Superior temporal gyrus (tissue), 1 donor: ENCODE measurements at regions not wholly inside any gene's neighbourhood (a gene's known extent, or its start where the extent isn't known, plus 50 kb on each side); places are given as distances from the start of the nearest gene placed in this dataset.
"Not testable (repeated sequence)": the region's sequence is repeated elsewhere in the genome, so short reads cannot be mapped to it uniquely, and the experiment has no call there.

Experiments
- DNase-seq: peaks from one replicate; pipeline ENCODE4 v3.0.0-alpha.2; 2016; ENCODE audit errors: extremely low spot score

DNA sequence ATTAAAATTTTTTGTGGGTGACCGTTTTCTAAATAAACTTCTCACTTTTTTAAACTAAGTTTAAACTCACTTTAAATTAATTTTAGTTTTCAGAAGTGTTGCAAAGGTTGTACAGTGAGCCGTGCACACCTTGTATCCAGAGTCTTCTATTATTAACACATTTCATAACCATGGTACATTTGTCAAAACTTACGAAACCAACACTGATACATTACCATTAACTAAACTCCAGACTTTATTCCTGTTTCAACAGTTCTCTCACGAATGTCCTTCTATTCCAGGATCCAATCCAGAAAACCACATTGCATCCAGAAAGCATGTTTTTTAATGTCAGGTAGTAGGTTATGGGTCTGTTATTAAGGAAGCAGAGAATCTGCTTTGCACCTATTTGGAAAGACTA is 319.9 kb downstream of the CBLN4 start:
- no peak for DNase-seq

DNA sequence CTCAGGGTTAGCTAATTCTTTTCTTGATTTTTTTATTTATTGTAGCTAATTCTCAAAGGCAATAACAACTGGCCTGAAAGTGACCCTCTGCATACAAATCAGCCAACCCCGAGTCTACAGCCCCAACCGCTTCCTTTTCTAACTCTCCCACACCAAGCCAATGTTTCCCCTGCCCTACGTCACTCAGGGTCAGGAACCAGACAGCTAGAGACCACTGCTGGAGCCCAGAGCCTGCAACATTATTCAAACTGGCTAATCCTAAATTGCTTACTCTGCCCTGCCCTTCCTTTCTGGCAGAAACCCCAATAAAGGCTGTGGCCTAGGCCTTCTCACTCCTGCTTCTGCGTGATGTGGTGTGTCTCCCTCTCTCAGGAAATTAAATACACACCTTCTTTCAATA is 320.7 kb downstream of the CBLN4 start:
- DNase-seq, result no peak

DNA sequence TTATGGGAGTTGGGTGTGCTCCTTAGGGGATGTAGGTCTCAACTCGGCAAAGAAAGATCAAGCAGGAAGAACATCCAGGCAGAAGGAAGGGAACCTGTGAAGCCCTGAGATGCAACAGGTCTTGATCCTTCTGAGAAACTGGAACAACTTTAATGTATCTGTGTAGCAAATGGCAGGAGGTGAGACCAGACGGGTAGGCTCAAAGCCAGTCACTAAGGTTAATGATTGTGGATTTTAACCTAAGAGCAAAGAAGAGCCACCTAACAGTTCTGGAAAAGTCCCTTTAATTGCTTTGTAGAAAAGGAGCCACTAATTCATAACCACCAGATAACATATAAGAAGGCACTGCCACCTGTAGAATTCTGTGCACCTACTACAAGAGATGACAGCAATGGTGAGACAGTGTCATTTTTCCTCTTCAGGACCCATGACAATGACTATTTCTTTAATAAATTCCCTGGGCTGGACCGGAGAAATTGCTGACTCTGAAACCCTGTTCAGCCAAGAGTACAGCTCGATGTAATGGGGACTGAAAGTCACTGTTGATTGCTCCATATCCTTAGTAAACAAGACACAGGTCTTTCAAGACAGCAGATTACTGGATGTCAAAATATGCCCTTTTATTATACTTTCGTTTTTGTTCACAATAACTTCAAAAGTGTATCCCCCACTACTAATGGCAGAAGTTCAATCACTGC is 326.2 kb downstream of the CBLN4 start:
- DNase-seq, result no peak

DNA sequence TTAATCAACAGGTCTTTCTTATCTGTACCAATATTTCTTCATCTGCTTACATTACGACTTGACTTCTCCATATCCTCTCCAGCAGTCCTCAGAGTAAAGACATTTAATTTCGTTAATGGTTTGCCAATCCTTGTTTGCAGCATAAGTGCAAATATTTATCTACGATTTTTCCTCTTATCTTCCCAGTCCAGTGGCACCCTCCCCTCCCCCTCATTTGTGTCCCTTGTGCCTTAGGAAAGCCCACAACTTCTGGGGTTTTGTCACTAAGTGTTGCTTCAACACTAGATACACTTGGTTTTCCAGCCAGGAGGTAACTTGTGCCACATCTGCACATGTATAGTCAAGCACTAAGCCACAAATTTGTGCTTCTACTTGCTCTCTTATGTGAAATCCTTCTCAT is 327.2 kb downstream of the CBLN4 start:
- no peak for DNase-seq

DNA sequence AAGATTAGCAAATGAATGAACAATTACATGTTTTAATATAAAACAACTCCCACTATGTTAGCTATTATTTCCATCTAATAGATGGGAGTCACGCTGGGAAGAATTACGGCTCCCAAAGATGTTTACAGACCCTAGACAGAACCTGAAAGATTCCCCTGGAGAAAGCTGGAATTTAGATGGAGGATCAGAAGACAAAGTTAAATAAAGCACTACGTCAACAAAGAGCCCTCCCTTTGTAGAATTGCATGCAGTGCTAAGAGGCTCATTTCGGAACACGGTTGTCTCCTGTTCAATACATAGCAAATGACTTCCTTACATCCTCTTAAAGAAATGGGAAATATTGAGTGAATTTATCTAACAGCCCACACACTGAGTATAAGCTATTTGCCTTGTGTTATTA is 328.3 kb downstream of the CBLN4 start:
- DNase-seq, result no peak

DNA sequence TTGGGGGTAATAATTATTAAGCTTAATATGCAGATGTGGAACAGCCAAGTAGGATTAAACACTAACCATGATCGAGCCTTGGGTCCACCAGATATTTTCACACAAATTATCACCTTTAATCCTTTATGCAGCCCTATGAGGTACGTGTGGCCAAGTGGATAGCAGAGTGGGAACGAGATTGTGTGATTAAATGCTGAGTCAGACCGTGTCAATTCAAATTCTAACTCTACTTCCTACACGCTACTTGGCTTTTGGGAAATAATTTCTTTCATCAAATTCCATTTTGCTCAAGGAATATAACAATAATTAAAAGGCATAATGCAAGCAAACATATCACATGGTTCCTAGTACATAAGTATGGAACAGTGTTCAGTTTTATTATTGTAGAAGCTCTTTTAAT is 329.2 kb downstream of the CBLN4 start:
- no peak for DNase-seq

DNA sequence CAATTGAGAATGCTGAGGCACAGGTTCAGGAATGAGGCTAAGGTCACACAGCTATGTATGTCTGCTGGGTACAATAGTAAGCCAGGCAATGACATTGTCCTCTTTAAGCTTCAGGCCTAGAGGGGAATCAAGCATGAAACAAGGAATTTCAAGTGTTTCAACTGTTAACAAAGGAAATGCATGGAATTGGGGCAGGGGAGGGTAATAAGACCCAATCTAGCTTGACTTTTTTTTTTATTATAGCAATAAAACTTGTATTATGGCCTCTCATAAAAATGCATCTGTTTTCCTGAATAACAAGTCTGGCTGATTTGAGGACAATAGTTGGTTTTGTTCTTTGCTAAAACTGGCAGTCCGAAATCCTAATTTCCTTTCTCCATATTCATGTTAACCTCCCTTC is 336.7 kb downstream of the CBLN4 start:
- DNase-seq, result peak; percentile 17

DNA sequence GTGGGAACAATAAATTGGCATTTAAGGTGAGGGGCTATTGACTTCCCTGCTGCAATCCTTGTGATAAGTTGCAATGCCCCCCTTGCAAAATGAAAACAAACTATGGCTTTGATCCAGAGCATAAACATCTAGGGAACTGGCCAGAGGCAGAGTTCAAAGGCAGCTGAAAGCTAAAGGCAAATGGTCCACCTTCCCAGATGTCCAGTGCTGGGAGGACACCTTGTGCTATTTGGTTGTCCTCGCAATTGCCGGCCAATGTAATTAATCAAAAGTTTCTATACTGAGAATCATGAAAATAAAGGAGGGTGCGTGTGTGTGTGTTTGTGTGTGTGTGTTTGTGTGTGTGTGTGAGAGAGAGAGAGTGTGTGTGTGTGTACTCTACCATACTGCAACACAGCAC is 337.4 kb downstream of the CBLN4 start:
- no peak for DNase-seq

DNA sequence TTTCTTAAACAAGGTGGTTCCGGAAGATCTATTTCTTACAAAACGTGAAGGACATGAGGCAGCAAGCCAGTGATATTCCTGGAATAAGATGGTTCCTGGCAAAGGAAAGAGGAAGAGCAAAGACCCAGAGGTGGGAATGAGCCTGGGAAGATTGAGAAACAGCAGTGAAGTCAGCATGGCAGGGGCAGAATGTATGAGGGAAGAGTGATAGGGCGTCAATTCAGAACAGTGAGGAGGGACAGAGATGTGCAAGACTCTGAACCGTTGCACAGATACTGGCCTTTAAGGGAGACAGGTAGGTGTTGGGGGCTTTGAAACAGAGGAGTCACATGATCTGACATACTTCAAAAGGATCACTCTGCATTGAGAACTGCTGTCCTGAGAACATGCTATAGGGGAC is 338.3 kb downstream of the CBLN4 start:
- no peak for DNase-seq

DNA sequence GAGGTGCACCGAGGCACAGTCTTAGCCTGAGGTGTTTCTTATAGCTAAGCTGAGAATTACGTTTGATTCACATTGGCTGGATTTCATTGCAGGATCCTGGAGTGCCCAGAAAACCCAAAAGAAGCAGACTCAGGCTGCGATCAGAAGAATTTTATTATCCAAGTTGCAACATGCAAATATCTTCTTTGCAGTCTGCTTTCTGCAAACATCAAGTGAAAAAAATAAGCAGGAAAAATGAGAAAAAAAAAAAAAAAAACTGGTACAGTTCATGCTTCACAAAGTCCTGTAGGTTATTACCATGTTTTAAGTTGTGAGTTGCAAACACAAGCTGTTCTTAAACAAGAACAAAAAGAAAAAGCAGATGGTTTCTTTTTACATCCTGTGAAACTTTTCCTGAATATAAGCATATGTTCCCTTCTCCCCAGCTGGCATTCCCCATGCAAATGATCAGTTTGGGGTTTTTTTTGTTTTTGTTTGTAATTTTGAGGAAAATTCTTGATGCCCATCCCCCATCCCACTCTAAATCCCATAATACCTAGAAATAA is 349.0 kb downstream of the CBLN4 start:
- peak; percentile 55 for DNase-seq

DNA sequence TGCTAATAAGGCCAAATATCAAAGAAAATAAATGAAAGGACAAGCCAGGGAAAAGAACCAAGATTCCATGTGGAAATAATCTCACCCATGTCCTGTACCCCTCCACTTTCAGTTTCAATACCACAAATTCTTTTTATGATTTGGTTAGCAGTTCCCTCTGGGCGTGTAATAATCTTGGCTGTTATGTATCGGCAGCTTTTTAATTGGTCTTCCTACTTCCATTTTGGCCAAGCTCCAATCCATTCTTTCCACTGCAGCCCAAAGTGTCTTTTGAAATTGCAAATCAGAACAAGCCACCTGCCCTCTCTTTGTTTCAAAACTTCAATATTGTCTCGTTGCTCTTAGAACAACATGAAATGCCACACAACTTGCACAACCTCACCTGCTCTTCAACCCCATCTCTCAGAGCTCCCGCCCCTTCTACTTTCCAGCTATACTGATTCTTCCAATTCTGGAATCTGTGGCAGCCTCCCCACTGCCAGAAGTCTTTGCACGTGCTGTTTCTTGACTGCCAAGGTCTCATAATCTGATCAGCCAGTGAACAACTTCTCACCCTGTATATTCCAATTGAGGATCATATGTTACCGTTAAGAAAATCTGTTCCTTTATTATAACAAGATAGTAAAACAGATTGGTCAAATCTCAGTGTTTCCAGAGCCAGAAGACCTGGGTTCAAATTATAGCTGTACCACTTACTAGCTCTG is 354.5 kb downstream of the CBLN4 start:
- no peak for DNase-seq

DNA sequence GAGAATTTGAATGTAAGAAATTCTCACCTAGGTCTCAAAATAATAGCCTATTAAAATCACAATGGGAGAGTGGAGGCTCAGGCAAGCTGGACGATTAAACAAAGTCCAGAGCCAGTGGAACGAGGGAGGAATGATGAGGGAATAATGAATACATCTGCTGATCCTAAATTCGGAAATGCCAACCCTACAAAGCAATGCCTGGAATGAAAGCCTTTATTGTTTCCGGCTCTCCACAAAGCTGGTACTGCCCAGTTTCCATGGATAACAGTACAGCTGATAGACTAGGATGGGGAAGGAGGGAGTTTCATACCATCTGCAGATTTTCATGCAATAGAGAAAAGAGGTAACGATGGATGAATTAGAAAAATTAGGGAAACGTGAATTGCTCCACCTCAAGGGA is 356.1 kb downstream of the CBLN4 start:
- DNase-seq, result peak; percentile 56

DNA sequence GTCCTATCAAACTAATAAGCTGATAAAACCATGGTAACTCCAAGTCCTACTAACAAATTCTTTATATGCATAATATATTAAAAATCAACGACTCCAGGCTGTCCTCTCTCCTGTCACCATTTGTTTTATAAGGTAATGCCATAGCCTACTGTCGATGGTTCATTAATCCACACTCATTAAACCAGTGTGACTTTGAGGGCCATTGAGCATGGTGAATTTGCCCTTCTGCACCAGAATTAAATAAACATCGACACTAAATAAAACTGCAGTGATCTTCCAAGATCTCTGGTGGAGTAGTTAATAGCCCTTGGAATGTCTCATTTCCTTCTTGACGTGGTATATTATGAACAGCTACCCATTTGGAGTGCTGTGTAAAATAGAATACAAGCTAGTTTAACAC is 358.5 kb downstream of the CBLN4 start:
- DNase-seq, result no peak

DNA sequence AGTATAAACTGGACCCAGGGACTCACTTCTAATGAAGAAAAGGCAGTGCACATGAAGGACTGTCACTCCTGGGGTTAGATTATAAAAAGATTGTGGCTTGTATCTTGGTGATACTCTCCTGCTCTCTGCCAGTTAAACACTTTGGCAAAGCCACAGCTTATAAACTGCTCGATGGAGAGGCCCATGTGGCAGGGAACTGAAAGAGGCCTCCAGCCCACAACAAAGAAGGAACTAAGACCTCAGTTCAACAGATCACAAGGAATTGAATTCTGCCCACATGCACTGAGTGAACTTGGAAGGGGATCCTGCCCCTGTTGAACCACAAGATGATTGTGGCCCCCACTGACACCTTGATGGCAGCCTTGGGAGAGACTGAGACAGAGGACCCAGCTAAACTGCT is 363.8 kb downstream of the CBLN4 start:
- DNase-seq, result no peak

DNA sequence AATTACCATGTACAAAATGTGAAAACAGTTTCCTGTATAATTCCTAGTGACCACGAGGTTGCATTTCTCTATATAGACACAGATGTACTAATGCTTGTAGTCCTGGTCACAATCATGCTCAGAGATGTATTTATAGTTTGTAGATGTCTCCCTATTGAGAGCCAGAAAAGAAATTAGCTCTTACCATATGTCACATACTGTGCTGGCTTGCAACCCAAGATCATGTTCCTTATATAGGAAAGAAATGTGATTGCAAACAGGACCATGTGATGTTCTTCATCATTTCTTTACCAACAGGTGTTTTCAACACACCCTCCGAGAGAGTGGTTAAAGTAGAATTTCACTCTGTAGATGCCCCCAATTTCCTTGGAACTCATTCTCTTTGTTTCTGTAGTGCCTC is 369.4 kb downstream of the CBLN4 start:
- DNase-seq, result peak; percentile 56

DNA sequence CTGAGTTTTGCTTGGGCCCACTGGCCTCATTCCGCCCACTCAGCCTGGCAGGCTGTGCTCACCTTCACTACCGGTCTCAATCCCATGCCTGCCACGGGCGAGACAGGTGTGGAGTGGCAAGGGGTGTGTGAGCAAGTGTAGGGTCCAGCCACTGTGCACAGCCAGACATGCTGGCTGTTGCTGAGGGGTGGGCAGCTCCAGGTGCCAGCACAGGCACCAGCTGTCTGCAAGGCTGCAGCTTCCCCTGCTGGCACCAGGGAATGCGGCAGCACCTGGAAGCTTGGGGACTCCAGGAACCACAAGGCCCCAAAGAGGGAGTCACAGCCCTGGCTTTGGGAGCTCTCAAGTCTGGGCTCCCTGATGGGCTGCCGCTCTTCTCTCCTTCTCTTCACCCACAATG is 372.7 kb downstream of the CBLN4 start:
- no peak for DNase-seq

DNA sequence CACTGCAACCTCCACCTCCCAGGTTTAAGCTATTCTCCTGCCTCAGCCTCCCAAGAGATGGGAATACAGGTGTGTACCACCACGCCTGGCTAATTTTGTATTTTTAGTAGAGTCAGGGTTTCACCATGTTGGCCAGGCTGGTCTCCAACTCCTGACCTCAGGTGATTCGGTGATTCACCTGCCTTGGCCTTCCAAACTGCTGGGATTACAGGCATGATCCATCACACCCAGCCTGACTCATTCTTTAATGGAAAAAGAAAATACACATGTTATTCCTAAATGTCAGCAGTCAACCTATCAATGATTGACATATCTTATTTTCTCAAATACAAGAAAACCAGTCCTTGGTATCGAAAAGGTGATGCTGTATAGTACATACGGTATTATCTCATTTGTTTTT is 376.2 kb downstream of the CBLN4 start:
- DNase-seq, result not testable (repeated sequence)

DNA sequence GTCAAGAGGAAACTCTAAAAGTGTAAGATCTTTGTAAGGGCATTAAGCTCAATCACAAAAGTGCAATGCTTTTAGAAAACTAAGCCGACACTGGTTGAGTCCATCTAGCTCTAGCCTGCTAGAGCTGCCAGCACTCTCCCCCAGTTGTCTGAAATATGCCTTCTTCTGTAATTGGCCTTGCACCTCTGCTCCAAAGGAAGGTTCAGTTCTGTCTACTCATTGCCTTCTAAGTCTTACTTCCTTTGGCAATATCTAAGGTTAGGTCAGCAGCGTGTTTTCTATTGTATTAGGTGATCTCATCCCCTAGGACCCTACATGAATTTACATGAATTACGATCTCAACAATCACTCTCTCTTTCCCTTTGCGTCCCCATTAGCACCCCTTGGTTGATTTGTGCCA is 378.6 kb downstream of the CBLN4 start:
- no peak for DNase-seq

DNA sequence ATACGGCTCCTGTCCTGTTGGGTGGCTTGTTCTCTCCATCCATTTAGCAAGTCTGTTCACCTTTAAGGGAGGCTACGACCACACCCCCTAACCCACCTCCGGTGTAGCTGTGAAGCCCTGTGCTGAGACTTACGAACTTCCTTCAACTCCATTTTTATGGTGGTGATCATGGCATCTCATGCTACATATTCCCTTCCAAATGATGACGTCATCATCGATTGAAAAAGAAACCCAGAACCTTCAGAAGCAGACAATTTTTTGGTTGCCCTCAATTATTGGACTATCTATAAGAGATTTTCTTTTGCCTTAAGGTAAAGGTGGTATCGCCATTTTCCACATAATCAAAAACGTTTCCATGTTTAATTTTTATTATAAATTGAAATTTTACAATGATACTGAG is 389.0 kb downstream of the CBLN4 start:
- no peak for DNase-seq

DNA sequence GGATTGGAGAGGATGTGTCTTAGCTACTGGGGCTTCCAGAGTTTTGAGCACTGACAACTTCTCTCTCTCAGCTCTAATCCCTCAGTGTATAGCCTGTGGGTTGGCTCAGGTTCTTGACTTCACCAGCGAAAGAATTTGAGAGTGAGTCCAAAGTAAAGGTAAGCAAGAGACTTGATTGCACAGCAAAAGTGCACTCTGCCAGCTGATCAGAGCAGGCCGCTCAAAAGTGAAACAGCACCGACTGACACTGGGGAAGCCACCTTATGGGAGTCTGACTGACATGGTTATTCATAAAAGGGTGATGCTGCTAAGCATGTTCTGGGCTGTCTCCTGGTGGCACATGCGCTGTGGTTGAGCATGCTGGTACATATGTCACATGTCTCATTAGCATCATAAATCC is 389.5 kb downstream of the CBLN4 start:
- no peak for DNase-seq

DNA sequence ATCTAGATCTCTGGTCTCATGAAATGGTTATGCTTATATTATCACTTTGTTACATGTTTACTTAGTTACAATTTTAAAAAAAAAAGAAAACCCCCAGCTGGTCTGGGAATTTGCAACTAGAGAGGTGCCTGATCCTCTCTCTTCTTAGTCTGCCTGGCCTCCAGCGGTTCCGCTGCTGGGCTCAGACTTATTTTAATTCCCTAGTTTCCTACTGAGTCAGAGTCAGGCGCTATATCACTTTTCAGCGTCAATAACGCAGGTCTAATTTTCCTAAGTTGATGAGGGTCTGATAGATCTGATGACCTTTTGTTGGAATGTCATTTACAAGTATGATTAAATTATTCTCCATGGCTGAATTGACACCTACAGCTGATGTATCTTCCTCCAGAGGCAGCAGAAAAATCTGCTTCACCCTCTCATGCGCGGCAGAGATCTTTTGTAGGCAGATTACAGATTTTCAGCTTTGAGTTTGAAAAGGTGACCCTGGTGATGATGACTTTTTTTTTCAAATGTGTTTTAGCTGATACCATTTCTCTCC is 391.0 kb downstream of the CBLN4 start:
- DNase-seq, result no peak

DNA sequence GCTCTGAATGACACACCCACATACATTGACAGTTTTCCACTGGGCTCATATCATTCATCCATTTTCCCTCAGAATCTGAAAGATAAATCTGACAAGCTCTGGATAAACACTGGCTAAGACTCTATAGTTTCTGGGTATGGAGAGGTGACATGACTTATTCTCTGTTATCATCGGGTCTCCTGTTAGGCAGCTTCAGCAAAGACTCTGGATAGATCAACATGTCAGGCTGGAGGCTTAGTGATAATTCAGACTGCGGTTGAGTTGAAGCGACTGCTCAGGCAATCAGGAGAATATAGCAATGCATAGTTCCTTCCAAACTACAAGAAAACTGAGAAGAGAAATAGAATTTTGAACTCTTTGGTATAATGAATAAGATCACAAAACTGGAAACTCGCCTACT is 394.6 kb downstream of the CBLN4 start:
- no peak for DNase-seq

DNA sequence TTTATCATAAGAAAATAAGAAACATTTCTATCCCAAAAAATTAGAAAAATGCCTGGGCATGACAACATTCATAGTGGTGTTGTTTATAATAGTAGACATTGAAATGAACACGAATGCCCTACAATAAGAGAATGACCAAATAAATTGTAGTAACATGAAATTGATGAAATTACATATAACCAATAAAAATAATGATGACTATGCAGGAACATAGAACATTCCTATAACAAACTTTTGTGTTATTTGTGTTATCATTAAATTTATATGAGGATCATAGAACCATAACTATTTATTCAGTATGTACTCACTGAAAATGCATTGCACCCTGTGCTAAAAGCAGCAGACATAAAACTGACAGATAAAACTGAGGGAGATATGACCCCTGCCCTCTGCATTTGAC is 399.7 kb downstream of the CBLN4 start:
- DNase-seq, result no peak
